ENCODE measurements at regions not wholly inside any gene's neighbourhood (a gene's known extent, or its start where the extent isn't known, plus 50 kb on each side); places are given as distances from the start of the nearest gene placed in this dataset.
"Not testable (repeated sequence)": the region's sequence is repeated elsewhere in the genome, so short reads cannot be mapped to it uniquely, and the experiment has no call there.

GRCh38 chr4:138627096-138627495 lies 384.9 kb upstream of the SLC7A11 start:
- no peak for TF ChIP-seq CTCF (IDR thresholded peaks at IDR 0.05; ENCODE audit: low read depth, low read length)
- H3K4me3 ChIP-seq (ENCODE audit: low read depth, low read length): no peak overlapping the region

DNA sequence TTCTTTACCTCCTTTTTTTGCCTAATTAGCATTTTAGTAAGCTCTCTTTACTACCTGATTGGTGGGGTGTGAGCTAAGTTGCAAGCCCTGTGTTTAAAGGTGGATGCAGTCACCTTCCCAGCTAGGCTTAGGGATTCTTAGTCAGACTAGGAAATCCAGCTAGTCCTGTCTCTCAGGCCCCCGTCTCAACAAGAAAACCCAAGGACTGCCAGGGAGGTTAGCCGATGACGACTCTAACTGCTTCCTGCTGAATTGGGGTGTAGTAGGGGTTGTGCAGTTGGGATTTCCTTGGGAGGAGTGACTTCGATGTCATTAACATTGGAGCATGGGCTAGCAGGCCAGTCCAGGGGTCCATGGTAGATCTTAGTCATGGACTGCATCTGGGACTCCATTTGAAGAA lies 380.2 kb upstream of the SLC7A11 start:
- H3K4me3 ChIP-seq (ENCODE audit: low read depth, low read length): not testable (repeated sequence)

DNA sequence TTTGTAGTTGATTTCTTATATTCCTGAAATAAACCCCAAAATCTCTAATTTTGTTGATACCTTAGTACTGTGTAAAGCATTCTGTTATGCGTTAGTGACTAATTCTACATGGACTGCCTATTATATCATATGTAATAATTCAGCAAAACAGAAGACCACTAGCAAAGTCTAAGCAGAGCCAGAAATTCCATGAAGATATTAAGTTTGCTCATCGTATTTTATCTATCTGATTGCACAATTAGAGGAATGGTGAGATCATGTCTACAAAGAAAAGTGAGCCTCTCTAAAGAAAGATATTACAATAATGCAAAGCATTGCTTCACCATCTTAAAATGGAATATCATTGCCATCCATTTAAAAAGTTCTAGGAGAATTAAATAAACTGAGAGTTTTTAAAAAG lies 374.6 kb upstream of the SLC7A11 start:
- no peak overlapping the region for H3K4me3 ChIP-seq (ENCODE audit: low read depth, low read length)
- TF ChIP-seq CTCF (IDR thresholded peaks at IDR 0.05; ENCODE audit: low read depth, low read length): no peak

DNA sequence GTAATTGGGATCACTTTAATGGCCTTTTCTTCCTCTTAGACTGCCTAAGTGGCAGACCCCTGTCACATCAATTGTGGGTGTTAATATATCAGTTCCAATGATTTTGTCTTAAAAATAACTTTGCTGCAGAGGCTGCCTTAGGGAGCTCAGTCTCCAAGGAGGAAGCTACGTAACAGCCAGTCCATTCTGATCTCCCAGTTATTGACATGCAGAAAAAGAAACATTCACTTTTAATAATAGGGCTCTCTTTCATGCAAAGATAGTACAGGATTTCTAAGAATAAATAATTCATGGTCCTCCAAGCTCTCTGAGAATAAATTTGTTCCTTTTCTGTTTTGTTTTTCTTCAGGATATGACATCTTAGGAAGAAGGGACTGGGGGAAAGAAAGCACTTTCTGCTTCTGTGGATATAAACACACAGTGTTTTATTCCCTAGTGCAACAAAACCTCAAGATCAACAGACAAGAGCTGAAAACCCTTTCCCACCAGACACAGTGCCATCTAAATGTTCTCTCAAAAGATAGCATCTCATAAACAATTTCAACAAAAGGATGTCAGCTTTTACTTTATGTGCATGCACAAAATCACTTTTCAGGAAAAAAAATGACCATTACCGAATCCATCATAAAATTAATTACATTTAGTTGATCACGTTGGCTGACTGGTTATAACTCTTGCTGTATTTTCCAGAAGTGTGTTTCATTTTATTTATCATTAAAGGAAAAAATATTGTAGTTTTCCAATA lies 372.4 kb upstream of the SLC7A11 start:
- H3K4me3 ChIP-seq (ENCODE audit: low read depth, low read length): no peak overlapping the region
- TF ChIP-seq CTCF (IDR thresholded peaks at IDR 0.05; ENCODE audit: low read depth, low read length): no peak

GRCh38 chr4:138612428-138612827 lies 370.3 kb upstream of the SLC7A11 start:
- TF ChIP-seq CTCF (IDR thresholded peaks at IDR 0.05; ENCODE audit: low read depth, low read length): no peak
- no peak overlapping the region for H3K4me3 ChIP-seq (ENCODE audit: low read depth, low read length)

- no peak for TF ChIP-seq CTCF (IDR thresholded peaks at IDR 0.05; ENCODE audit: low read depth, low read length)
- no peak overlapping the region for H3K4me3 ChIP-seq (ENCODE audit: low read depth, low read length)
Observed at GRCh38 chr4:138611721-138612120, 369.6 kb upstream of the SLC7A11 start.

DNA sequence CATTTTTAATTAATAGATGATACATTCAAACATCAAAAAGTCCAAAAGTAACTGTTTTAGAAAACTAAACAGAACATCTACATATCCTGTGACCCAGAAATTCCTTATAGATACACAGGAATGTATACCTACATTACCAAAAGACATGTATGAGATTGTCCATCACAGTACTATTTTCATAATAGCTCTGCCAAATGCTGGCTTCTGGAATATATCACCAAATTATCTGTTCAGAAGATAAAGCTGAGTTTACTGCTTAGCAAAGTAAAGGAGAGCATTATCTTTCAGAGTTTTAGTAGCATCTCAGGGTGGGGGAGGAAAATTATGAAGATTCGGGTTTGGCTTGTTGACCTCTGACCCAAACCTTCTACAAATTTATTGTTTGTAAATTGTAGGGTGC lies 368.9 kb upstream of the SLC7A11 start:
- no peak overlapping the region for H3K4me3 ChIP-seq (ENCODE audit: low read depth, low read length)
- no peak for TF ChIP-seq CTCF (IDR thresholded peaks at IDR 0.05; ENCODE audit: low read depth, low read length)

GRCh38 chr4:138609943-138610350 lies 367.8 kb upstream of the SLC7A11 start:
- TF ChIP-seq CTCF (IDR thresholded peaks at IDR 0.05; ENCODE audit: low read depth, low read length): no peak
- no peak overlapping the region for H3K4me3 ChIP-seq (ENCODE audit: low read depth, low read length)
